GM21367 (cell line): ENCODE measurements at regions not wholly inside any gene's neighbourhood (a gene's known extent, or its start where the extent isn't known, plus 50 kb on each side); places are given as distances from the start of the nearest gene placed in this dataset.
"Not testable (repeated sequence)": the region's sequence is repeated elsewhere in the genome, so short reads cannot be mapped to it uniquely, and the experiment has no call there.

Experiments
- ATAC-seq: cut with Tn5 transposase; IDR thresholded peaks from one replicate; pipeline ENCODE4 v1.9.1; 2021; ENCODE audit not compliant: unreplicated experiment

DNA sequence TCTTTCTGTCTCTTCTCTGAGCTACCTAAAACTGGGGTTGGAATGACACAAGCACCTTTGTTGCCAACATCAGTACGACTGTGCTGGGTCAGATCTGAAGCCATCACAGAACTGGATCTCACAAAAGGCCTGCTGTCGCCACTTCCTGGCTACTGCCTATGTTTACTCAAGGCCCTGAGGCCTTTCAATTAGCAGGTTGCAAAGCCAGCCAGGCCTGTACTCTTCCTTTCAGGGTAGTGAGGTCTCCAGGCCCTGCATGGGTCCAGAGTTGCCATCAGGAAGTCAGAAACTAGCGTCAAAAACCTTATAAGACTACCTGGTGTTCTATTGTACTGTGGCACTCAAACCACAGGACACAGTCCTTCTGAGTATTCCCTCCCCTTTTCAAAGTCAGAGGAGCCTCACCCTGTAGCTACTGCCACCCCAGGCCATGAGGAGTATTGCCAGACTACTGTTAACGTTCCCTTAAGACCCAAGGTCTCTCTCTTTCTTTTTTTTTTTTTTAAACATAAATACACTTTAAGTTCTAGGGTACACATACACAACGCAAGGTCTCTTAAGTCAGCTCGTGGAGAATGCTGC lies 937.4 kb upstream of the GJE1 start:
- no peak for ATAC-seq

DNA sequence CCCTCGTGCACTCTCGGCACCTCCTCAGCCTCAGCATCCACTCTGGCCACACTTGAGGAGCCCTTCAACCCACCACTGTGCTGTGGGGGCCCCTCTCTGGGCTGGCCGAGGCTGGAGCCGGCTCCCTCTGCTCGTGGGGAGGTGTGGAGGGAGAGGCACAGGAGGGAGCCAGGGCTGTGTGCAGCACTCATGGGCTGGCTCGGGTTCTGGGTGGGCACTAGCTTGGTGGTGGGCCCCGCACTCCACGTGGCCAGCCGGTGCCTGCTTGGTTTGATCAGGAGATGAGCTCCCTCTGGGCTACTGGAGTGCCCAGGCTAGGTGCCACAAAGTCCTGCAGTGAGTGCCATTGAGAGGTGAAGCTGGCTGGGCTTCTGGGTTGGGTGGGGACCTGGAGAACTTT lies 949.4 kb upstream of the GJE1 start:
- ATAC-seq = no peak

DNA sequence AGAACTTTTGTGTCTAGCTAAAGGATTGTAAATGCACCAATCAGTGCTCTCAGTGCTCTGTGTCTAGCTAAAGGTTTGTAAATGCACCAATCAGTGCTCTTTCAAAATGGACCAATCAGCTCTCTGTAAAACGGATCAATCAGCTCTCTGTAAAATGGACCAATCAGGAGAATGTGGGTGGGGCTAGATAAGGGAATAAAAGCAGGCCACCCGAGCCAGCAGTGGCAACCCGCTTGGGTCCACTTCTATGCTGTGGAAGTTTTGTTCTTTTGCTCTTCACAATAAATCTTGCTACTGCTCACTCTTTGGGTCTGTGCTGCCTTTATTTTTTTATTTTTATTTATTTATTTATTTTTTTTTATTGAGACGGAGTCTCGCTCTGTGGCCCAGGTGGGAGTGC lies 957.3 kb upstream of the GJE1 start:
- ATAC-seq = not testable (repeated sequence)

- ATAC-seq = no peak
Measured at GRCh38 chr6:141174932-141175331, 957.8 kb upstream of the GJE1 start.

DNA sequence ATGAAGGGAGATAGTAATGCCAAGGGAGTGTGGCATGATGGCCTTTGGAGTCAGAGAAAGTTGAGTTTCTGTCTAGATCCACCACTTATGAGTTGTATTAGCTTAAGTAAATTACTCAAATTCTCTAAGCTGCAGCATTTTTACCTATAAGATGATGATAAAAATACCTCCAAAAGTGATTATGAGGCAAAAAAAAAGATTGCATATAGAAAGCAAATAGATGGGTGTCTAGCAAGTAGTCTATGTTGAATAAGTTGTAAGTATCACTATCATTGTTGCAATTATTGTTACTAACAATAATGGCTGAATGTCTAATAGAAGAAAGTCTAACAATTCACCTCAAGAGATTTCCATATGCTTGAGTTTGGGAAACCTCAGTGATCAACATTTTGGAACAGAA lies 959.2 kb upstream of the GJE1 start:
- no peak for ATAC-seq

GRCh38 chr6:141169419-141169818 lies 963.3 kb upstream of the GJE1 start:
- ATAC-seq = no peak

- ATAC-seq = no peak
Measured at GRCh38 chr6:141167945-141168344, 964.8 kb upstream of the GJE1 start.

DNA sequence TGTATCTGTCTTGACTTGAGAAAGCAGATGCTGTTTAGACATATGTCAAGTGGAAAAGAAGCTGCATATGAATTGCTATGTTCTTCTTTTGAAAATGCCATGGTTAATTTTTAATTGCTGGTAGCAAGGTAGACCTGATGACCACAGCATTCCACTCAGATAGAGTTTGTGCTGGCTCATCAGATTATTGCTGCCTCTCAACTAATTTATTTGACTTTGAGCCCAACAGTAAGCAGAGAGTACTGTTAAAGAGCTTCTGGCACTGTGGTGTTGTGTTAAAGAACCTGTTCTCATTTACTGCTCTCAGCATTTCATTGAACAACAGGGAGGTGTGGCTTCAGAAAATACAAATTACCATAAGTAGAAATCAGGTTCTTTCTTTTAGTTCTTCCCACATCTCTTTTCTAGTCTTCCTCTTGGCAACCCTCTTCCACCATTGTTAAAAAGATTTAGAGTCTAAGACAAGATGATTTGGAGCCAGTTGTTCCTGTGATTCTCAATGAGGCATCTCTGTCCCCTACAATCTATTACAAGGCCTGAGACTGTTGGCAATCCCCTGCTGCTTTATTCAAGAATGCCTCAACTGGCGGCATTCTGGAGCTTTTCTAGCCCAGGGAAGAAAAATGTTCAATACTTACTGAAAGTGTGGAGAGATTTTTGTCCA lies 967.6 kb upstream of the GJE1 start:
- no peak for ATAC-seq

- no peak for ATAC-seq
Measured at GRCh38 chr6:141164042-141164743, 968.5 kb upstream of the GJE1 start.

DNA sequence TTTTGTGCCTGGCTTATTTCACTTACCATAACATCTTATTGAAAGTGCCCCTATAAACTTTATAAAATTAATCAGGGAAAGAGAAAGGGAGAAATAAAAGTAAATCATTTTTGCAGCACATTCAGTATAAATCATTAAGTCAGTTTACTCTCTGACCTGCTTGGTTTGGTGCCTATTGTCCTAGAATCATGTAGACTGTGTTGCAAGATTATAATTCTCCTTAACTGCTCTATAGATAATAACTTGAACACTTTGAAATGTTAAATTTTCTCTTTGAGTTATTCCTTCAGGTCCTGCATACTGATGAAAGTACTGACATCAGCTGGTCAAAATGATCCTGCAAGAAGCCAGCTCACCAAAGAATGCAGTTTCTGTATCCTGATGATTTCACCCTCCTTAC lies 969.6 kb upstream of the GJE1 start:
- no peak for ATAC-seq

GRCh38 chr6:141158740-141159139 lies 974.0 kb upstream of the GJE1 start:
- ATAC-seq = no peak

DNA sequence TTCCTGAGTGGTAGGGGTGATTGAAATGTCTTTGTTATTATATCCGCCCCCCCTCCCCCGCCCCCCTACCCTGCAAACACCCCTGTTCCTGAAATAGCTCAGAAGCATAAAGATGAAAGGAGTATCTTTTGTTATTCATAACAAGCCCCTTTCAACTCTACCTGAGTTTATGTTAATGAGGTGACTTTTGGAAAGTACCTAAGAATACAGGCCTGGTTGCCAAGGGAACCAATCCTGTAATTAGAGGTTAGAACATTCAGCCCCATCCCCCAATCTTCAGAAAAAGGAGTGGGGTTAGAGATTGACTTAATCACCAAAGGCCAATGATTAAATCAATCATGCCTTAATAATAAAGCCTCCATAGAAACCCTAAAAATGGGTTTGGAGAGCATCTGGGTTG lies 979.2 kb upstream of the GJE1 start:
- ATAC-seq = no peak

DNA sequence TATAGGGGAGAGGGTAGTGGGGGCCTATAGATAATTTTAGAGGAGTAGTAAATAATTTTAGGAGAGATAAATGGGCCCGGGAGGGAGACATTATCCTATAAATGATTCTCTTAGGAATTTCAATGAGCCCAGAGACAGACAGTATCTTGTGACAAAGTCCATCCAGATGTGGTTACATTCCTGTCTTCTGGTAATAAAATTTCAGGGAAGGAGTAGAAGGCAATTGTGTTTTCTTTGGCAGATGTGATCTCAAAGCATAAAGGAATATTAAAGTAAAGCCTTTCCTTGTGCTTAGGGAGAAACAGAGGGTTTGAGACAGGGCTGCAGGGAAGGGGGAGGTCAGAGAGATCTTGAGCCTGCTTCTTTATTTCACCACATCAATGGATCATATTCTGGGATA lies 979.8 kb upstream of the GJE1 start:
- ATAC-seq = no peak

GRCh38 chr6:141151710-141152417 lies 980.9 kb upstream of the GJE1 start:
- ATAC-seq = no peak

DNA sequence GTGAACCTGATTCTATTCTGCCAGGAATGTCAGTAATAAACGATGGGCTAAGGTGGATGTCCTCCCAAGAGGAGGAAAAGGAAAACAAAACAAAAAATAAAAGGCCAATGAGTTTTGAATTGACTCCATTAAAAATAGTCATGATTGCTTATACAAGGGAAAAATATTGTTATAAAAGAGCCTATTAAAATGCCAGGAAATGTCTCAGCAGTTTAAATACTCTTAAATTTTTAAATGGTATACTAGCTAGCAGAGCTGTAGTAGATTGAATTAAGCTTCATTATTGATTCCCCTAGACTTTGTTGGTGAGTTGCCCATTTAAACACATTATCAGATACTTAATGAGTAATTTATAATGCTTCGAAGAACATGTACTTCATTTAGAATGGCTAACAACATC lies 990.9 kb upstream of the GJE1 start:
- no peak for ATAC-seq

GRCh38 chr6:141140905-141141304 lies 991.8 kb upstream of the GJE1 start:
- no peak for ATAC-seq

DNA sequence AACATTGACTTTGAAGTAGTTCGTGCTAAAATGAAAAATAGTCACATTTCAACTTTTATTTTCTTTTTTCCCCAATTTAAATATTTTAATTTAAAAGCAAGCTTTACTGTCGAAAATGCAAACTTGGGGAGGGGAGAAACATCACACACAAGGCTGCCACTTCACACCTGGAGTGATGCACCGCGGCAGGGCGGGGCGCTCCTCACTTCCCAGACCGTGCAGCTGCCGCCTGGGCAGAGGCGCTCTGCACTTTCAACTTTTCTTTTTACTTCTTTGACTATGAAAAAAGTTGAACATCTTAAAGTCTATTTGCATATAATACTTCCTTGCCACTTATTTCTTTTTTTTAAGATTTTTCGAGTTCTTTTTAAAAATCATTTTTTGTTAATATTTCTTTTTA lies 993.3 kb upstream of the GJE1 start:
- ATAC-seq = no peak

- no peak for ATAC-seq
Measured at GRCh38 chr6:141134723-141135122, 998.0 kb upstream of the GJE1 start.

- ATAC-seq = no peak
Measured at GRCh38 chr6:141133836-141134235, 998.9 kb upstream of the GJE1 start.

- no peak for ATAC-seq
Measured at GRCh38 chr6:141133346-141133745, 999.4 kb upstream of the GJE1 start.

DNA sequence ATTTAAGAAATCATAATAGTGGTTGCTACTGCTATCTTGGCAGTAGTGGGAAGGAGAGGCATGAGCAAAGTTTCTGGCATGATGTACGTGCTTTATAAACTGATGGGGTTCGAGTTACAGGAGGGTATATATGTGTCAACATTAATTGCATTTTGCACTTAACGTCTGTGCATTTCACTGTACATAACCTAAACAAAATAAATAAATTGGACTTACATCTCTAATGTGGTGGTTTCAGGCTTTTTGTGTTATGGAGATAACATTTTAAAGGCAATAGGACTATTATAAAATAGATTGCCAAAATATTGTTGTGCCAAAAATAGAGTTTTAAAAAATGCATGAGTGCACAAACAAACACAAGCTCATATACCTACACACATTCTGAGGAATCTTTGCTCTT lies 1001.1 kb upstream of the GJE1 start:
- no peak for ATAC-seq

DNA sequence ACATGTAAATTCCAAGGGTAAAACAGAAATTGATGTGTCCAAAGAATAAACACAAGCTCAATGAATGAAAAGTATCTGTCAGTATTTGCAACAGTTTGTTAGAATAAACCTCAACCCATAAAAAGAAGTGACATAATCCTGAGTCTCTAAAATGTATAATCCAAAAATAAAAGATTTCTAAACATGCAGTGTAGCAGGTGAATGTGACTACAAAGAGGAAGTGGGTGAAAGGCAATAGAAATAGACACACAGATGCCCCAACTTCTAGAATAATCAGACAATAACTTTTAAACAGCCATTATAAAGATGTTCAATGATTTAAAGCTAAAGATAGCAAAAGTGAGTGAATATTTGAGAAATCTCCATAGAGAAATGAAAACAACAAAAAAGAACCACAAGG lies 1009.2 kb upstream of the GJE1 start:
- ATAC-seq = no peak
